ENCODE measurements at regions not wholly inside any gene's neighbourhood (a gene's known extent, or its start where the extent isn't known, plus 50 kb on each side); places are given as distances from the start of the nearest gene placed in this dataset.

DNA sequence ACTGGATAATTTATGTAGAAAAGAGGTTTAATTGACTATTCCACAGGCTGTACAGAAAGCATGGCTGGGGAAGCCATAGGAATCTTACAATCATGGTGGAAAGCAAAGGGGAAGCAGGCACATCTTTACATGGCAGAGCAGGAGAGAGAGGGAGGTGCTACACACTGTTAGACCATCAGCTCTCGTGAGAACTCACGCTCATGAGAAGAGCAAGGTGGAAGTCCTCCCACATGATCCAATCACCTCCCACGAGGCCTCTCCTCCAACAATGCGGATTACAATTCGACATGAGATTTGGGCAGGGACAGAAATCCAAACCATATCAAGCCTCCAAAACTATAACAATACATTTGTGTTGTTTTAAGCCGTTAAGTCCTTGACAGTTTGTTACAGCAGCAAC, 257.1 kb upstream of the KCNG1 start:
- TF ChIP-seq, protein P1, sequence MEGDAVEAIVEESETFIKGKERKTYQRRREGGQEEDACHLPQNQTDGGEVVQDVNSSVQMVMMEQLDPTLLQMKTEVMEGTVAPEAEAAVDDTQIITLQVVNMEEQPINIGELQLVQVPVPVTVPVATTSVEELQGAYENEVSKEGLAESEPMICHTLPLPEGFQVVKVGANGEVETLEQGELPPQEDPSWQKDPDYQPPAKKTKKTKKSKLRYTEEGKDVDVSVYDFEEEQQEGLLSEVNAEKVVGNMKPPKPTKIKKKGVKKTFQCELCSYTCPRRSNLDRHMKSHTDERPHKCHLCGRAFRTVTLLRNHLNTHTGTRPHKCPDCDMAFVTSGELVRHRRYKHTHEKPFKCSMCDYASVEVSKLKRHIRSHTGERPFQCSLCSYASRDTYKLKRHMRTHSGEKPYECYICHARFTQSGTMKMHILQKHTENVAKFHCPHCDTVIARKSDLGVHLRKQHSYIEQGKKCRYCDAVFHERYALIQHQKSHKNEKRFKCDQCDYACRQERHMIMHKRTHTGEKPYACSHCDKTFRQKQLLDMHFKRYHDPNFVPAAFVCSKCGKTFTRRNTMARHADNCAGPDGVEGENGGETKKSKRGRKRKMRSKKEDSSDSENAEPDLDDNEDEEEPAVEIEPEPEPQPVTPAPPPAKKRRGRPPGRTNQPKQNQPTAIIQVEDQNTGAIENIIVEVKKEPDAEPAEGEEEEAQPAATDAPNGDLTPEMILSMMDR (IDR thresholded peaks at IDR 0.05; ENCODE audit: insufficient read depth, low read length, missing control alignments): no peak
- ChIA-PET CTCF (interaction anchor here (1.1 to 1.5 kb wide), 2 partner anchors 9 to 265 kb away, joined by 3 read pairs; no protein-coding TSS in a partner anchor), POLR2A (no interaction called here)
- no peak for DNase-seq (ENCODE audit: low read depth, low spot score)
- H3K4me3 ChIP-seq (ENCODE audit: low read depth, low read length): no peak overlapping the region

DNA sequence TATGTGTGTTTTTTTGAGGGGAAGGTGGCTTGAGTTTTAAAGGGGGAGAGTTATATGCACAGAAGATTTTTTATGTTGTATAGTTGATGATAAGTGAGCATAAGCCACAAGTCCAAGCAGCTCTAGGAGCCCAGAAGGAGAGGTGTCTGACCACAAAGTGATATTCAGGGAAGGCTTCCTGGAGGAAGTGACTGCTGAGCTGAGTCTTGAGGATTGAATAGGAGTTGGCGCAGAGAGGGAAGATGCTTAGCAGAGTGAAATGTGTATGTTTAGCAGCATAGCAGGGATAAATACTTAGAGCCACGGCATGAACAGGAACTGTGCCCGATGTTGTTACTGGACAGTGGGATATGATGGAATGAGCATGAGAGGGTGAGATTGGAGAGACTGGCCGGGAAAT, 255.1 kb upstream of the KCNG1 start:
- POLR2A ChIA-PET: no interaction called here
- TF ChIP-seq, protein P1 (IDR thresholded peaks at IDR 0.05; ENCODE audit: insufficient read depth, low read length, missing control alignments): no peak
- no peak overlapping the region for H3K4me3 ChIP-seq (ENCODE audit: low read depth, low read length)
- no peak for DNase-seq (ENCODE audit: low read depth, low spot score)
- CTCF ChIA-PET: no interaction called here

DNA sequence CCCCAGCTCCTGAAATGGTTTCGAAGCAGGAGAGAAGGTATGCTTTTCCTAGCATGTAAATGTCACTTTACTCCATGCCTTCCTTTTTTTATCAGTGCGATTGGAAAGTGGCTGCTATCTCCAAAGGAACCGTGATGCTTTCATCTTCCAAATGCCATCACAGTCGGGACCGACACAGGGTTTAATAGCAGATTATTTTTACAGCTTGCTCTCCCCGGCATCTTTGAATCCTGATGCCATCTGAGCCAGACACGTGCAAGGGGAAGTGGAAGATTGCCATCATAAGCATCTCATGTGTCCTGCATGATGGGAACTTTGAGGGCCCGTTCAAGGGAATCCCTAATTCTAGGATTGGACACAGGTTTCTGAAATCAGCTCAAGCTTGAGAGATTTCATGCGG, 253.4 kb upstream of the KCNG1 start:
- H3K4me3 ChIP-seq (ENCODE audit: low read depth, low read length): no peak overlapping the region
- CTCF ChIA-PET: interaction anchor here (0.9 to 2.4 kb wide), 7 partner anchors 24 to 289 kb away, joined by 3 to 10 read pairs (median 3); no protein-coding TSS in a partner anchor
- no peak for DNase-seq (ENCODE audit: low read depth, low spot score)
- TF ChIP-seq, protein P1 (IDR thresholded peaks at IDR 0.05; ENCODE audit: insufficient read depth, low read length, missing control alignments): no peak
- POLR2A ChIA-PET: interaction anchor here (0.9 kb wide), 1 partner anchor 148 kb away, joined by 3 read pairs; no protein-coding TSS in a partner anchor

DNA sequence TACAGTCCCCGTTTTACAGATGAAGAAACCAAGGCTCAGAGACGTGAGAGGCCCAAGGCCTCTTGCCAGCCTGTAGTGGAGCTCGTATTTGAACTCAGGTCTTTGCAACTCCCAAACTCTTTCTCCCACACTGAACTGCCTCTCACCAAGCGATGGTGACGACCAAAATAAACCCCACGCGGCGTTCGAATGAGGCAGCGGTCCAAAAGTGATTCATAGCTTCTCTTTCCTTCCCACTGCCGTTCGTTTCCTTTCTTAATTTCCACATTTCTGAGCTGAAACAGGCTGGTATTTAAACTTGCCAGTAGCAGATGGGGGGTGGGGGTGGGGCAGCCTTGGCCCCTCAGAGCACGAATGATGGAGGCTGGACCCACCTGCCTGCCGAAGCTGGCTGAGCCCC, 252.9 kb upstream of the KCNG1 start:
- CTCF ChIA-PET: interaction anchor here (1.2 to 2.4 kb wide), 6 partner anchors 24 to 295 kb away, joined by 3 to 10 read pairs (median 4); no protein-coding TSS in a partner anchor
- TF ChIP-seq, protein P1 (IDR thresholded peaks at IDR 0.05; ENCODE audit: insufficient read depth, low read length, missing control alignments): no peak
- no peak overlapping the region for H3K4me3 ChIP-seq (ENCODE audit: low read depth, low read length)
- no peak for DNase-seq (ENCODE audit: low read depth, low spot score)
- POLR2A ChIA-PET: no interaction called here

DNA sequence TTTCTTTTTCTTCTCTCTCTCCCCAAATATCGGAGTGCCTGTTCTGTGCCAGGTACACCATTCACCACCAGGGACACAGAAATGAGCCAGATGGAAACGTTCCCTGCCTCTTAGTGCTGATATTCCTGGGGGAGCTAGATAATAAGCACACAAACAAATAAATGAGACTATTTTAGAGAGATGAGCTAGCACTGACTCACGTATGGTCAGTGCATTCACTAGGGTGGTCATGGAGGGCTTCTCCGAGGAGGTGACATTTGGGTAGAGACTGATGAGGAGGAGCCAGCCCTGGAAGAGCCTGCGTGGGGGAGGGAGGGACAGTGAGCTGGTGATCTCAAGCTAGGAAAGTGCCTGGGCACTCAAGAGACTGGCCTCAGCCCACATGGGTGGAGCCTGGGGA, 252.3 kb upstream of the KCNG1 start:
- ChIA-PET POLR2A (no interaction called here), CTCF (interaction anchor here (1.6 to 2.4 kb wide), 3 partner anchors 32 to 294 kb away, joined by 4 to 10 read pairs (median 6); no protein-coding TSS in a partner anchor)
- no peak for DNase-seq (ENCODE audit: low read depth, low spot score)
- TF ChIP-seq, protein P1 (IDR thresholded peaks at IDR 0.05; ENCODE audit: insufficient read depth, low read length, missing control alignments): no peak
- no peak overlapping the region for H3K4me3 ChIP-seq (ENCODE audit: low read depth, low read length)

DNA sequence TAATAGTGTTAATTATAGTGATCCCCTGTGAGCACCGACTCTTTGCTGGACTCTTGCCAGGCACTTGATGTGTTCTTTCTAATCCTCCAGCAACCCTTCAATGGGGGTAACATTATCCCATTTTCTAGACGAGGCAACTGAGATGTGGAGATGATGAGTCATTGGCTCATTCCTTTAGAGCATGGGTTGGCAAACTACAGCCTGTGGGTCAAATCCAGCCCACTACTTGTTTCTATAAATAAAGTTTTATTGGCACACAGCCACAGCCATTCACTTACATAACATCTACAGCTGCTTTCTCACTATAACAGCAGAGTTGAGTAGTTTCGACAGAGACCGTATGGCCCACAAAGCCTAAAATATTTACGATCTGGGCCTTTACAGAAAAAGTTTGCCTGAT, 249.5 kb upstream of the KCNG1 start:
- ChIA-PET CTCF (interaction anchor here (1.4 kb wide), 1 partner anchor 12 kb away, joined by 3 read pairs; no protein-coding TSS in a partner anchor), POLR2A (no interaction called here)

More for the DNA sequence above, 249.5 kb upstream of the KCNG1 start:
- no peak overlapping the region for H3K4me3 ChIP-seq (ENCODE audit: low read depth, low read length)
- no peak for DNase-seq (ENCODE audit: low read depth, low spot score)
- TF ChIP-seq, protein P1 (IDR thresholded peaks at IDR 0.05; ENCODE audit: insufficient read depth, low read length, missing control alignments): no peak

All from AG04449 (cell line).